Tibial nerve (tissue), 4 donors: ENCODE measurements at regions not wholly inside any gene's neighbourhood (a gene's known extent, or its start where the extent isn't known, plus 50 kb on each side); places are given as distances from the start of the nearest gene placed in this dataset.

Experiments used
- EP300 ChIP-seq, 2 donors: sonication (generic); formaldehyde crosslinking; IDR thresholded peaks; one replicate each; pipeline ENCODE4 v1.6.1; 2017; ENCODE audit warnings: antibody characterized with exemption in 2 of 2, mild to moderate bottlenecking in 1 of 2
- POLR2A ChIP-seq, 2 donors: fragments of 450-650 bp; IDR thresholded peaks; one replicate each; pipeline ENCODE4 v1.6.1; 2017; ENCODE audit warnings: antibody characterized with exemption in 2 of 2, mild to moderate bottlenecking in 2 of 2, moderate library complexity in 2 of 2
- TF ChIP-seq, protein P1 (sequence below), 5 experiments: fragments of 200-600 bp in 3 of 5; fragments of 450-650 bp in 2 of 5; sonication (generic) in 3 of 5; IDR thresholded peaks; one replicate each; pipeline ENCODE4 v1.5.1; 2016 to 2019; ENCODE audit warnings: antibody characterized with exemption in 5 of 5, mild to moderate bottlenecking in 3 of 5, moderate library complexity in 2 of 5

DNA sequence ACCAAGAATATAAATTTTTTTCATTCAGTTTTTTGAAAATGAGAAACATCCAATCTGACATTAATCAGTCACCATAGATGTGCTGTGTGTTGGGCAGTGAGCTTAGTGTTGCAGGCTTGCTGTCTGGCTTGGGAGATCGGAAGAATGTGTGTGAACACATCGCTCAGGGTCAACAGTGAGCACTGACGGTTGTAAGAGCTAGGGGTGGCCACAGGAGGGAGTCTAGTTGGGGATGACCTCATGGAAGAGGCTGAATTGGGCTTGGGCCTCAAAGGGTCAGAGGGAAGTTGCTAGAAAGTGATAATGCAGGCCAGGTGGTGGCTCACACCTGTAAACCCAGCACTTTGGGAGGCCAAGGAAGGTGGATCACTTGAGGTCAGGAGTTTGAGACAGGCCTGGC, 375.4 kb downstream of the DDX10 start:
- TF ChIP-seq, protein P1, sequence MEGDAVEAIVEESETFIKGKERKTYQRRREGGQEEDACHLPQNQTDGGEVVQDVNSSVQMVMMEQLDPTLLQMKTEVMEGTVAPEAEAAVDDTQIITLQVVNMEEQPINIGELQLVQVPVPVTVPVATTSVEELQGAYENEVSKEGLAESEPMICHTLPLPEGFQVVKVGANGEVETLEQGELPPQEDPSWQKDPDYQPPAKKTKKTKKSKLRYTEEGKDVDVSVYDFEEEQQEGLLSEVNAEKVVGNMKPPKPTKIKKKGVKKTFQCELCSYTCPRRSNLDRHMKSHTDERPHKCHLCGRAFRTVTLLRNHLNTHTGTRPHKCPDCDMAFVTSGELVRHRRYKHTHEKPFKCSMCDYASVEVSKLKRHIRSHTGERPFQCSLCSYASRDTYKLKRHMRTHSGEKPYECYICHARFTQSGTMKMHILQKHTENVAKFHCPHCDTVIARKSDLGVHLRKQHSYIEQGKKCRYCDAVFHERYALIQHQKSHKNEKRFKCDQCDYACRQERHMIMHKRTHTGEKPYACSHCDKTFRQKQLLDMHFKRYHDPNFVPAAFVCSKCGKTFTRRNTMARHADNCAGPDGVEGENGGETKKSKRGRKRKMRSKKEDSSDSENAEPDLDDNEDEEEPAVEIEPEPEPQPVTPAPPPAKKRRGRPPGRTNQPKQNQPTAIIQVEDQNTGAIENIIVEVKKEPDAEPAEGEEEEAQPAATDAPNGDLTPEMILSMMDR (IDR thresholded peaks at IDR 0.05) = no peak
- TF ChIP-seq POLR2A (IDR thresholded peaks at IDR 0.05) (no peak), EP300 (IDR thresholded peaks at IDR 0.05) (no peak)
